Panc1 (cell line): ENCODE measurements at regions not wholly inside any gene's neighbourhood (a gene's known extent, or its start where the extent isn't known, plus 50 kb on each side); places are given as distances from the start of the nearest gene placed in this dataset.

Experiments
- ATAC-seq: fragments of 200-7000 bp; cut with Tn5 transposase; 2 replicates; pipeline ENCODE4 v1.9.1; 2020; ENCODE audit warnings: mild to moderate bottlenecking, moderate library complexity
- BruUV-seq: library from RNA; stranded (reverse); fragments of 400-500 nt; replicated peaks from 2 replicates; lab custom pipeline; 2021; lab: Mats Ljungman, UMichigan
- CTCF ChIA-PET: fragments of 300-600 bp; sonication (Branson Sonifier 250); formaldehyde crosslinking; loops from one replicate; lab custom pipeline; 2022; ENCODE audit warnings: antibody characterized with exemption; lab: Charles Lee
- POLR2A ChIA-PET: fragments of 300-600 bp; sonication (Branson Sonifier 250); formaldehyde crosslinking; loops from one replicate; lab custom pipeline; 2022; ENCODE audit warnings: antibody characterized with exemption; lab: Charles Lee
- DNase-seq: peaks from one replicate; pipeline ENCODE4 v3.0.0-alpha.2; 2010; ENCODE audit warnings: low read depth, low spot score
- H3K27ac ChIP-seq: 2 replicates; pipeline ENCODE4 v1.5.1; 2011; ENCODE audit warnings: mild to moderate bottlenecking, low read length, inconsistent platforms
- H3K27me3 ChIP-seq: fragments of 200-500 bp; sonication (Bioruptor generic); 2 replicates; pipeline ENCODE4 v1.6.0; 2014; ENCODE audit warnings: low read length, inconsistent platforms; ENCODE audit not compliant: control insufficient read depth, insufficient read depth
- H3K36me3 ChIP-seq: fragments of 200-500 bp; sonication (Bioruptor generic); 2 replicates; pipeline ENCODE4 v1.5.1; 2014; ENCODE audit warnings: inconsistent platforms, mild to moderate bottlenecking, low read length, moderate library complexity; ENCODE audit not compliant: control insufficient read depth, insufficient read depth
- H3K4me1 ChIP-seq: 2 replicates; pipeline ENCODE4 v1.5.1; 2011; ENCODE audit warnings: inconsistent platforms, mild to moderate bottlenecking, low read length, moderate library complexity; ENCODE audit not compliant: control insufficient read depth, insufficient read depth
- H3K4me3 ChIP-seq, 2 experiments: 2 replicates each; pipeline ENCODE4 v1.5.1; 2011 to 2012; ENCODE audit warnings: low read depth in 2 of 2, low read length in 2 of 2, mild to moderate bottlenecking in 2 of 2, inconsistent platforms in 1 of 2, moderate library complexity in 1 of 2
- H3K9me3 ChIP-seq: fragments of 200-500 bp; sonication (Bioruptor generic); 2 replicates; pipeline ENCODE4 v1.5.1; 2014; ENCODE audit warnings: low read depth, mild to moderate bottlenecking, inconsistent platforms, low read length, moderate library complexity; ENCODE audit not compliant: control insufficient read depth, insufficient read depth
- POLR2AphosphoS5 ChIP-seq: IDR thresholded peaks from 2 replicates; pipeline ENCODE4 v1.6.1; 2012; ENCODE audit warnings: mild to moderate bottlenecking, low read depth, low read length, moderate library complexity
- SIN3A ChIP-seq: IDR thresholded peaks from 2 replicates; pipeline ENCODE4 v1.6.1; 2012; ENCODE audit warnings: low read depth, mild to moderate bottlenecking, low read length, moderate library complexity, borderline replicate concordance; ENCODE audit not compliant: insufficient read depth
- TCF7L2 ChIP-seq: IDR thresholded peaks from 2 replicates; pipeline ENCODE4 v1.6.1; 2011; ENCODE audit warnings: mild to moderate bottlenecking, low read depth, low read length, inconsistent platforms
- in situ Hi-C: cut with HindIII; loops from 2 replicates; pipeline ENCODE4 v1.10.0; 2016; ENCODE audit warnings: low sequenced_read_pairs, low pct_unique_long_range_greater_than_20kb
- intact Hi-C: fragments of 100-400 bp; cut with micrococcal nuclease; formaldehyde crosslinking; loops from one replicate; pipeline ENCODE4 v1.10.0; 2022; ENCODE audit not compliant: unreplicated experiment
- TF ChIP-seq, protein P1 (sequence below): fragments of 450-650 bp; IDR thresholded peaks from 2 replicates; pipeline ENCODE4 v1.5.1; 2017; ENCODE audit warnings: mild to moderate bottlenecking
- TF ChIP-seq, protein P2 (sequence below), 2 experiments: IDR thresholded peaks; 2 replicates each; pipeline ENCODE4 v1.6.1; 2011 to 2012; ENCODE audit warnings: low read depth in 2 of 2, control low read depth in 1 of 2, low read length in 1 of 2, mild to moderate bottlenecking in 1 of 2, moderate library complexity in 1 of 2; ENCODE audit not compliant: insufficient read depth in 1 of 2

DNA sequence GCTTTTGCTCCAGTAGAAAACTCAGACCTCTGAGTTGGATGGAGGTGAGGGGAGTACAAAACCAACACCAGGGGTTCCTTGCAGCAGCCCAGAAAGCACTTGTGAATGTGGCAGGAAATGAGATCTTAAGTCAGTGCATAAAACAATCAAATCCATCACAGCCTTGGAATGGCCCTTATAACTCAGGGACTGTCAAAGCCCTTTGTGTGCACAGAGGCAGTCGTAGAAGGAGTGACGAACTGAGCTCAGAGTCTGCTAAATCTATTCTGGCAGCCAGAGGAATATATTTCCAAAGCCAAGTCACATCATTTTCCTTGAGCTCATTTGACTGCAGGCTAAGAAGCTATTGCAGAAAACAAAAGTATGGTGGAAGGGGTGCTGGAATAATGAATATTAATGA is 676.6 kb downstream of the DHX35 start:
- H3K4me3 ChIP-seq, result no peak overlapping the region
- ChIA-PET POLR2A (no interaction called here), CTCF (interaction anchor here (0.6 kb wide), 1 partner anchor 36 kb away, joined by 4 read pairs; no protein-coding TSS in a partner anchor)
- no TSS peak for BruUV-seq
- H3K36me3 ChIP-seq, result no peaks in the 10 kb centered on the region
- no peak for ATAC-seq
- in situ Hi-C loops (no loop called here), intact Hi-C loops (no loop called here)
- H3K9me3 ChIP-seq, result no peaks in the 10 kb centered on the region
- TF ChIP-seq, protein P1, sequence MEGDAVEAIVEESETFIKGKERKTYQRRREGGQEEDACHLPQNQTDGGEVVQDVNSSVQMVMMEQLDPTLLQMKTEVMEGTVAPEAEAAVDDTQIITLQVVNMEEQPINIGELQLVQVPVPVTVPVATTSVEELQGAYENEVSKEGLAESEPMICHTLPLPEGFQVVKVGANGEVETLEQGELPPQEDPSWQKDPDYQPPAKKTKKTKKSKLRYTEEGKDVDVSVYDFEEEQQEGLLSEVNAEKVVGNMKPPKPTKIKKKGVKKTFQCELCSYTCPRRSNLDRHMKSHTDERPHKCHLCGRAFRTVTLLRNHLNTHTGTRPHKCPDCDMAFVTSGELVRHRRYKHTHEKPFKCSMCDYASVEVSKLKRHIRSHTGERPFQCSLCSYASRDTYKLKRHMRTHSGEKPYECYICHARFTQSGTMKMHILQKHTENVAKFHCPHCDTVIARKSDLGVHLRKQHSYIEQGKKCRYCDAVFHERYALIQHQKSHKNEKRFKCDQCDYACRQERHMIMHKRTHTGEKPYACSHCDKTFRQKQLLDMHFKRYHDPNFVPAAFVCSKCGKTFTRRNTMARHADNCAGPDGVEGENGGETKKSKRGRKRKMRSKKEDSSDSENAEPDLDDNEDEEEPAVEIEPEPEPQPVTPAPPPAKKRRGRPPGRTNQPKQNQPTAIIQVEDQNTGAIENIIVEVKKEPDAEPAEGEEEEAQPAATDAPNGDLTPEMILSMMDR, result no peak
- TF ChIP-seq, protein P2, sequence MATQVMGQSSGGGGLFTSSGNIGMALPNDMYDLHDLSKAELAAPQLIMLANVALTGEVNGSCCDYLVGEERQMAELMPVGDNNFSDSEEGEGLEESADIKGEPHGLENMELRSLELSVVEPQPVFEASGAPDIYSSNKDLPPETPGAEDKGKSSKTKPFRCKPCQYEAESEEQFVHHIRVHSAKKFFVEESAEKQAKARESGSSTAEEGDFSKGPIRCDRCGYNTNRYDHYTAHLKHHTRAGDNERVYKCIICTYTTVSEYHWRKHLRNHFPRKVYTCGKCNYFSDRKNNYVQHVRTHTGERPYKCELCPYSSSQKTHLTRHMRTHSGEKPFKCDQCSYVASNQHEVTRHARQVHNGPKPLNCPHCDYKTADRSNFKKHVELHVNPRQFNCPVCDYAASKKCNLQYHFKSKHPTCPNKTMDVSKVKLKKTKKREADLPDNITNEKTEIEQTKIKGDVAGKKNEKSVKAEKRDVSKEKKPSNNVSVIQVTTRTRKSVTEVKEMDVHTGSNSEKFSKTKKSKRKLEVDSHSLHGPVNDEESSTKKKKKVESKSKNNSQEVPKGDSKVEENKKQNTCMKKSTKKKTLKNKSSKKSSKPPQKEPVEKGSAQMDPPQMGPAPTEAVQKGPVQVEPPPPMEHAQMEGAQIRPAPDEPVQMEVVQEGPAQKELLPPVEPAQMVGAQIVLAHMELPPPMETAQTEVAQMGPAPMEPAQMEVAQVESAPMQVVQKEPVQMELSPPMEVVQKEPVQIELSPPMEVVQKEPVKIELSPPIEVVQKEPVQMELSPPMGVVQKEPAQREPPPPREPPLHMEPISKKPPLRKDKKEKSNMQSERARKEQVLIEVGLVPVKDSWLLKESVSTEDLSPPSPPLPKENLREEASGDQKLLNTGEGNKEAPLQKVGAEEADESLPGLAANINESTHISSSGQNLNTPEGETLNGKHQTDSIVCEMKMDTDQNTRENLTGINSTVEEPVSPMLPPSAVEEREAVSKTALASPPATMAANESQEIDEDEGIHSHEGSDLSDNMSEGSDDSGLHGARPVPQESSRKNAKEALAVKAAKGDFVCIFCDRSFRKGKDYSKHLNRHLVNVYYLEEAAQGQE (IDR thresholded peaks at IDR 0.05; ENCODE audit: insufficient read depth in 1 of 2, low read depth in 2 of 2, low read length in 1 of 2), result no peak
- TF ChIP-seq TCF7L2, result no peak
- TF ChIP-seq POLR2AphosphoS5, result no peak
- TF ChIP-seq SIN3A, result no peak
- H3K27me3 ChIP-seq, result no peaks in the 10 kb centered on the region
- no peak for DNase-seq
- no peaks in the 10 kb centered on the region for H3K4me1 ChIP-seq
- no peak overlapping the region for H3K27ac ChIP-seq

DNA sequence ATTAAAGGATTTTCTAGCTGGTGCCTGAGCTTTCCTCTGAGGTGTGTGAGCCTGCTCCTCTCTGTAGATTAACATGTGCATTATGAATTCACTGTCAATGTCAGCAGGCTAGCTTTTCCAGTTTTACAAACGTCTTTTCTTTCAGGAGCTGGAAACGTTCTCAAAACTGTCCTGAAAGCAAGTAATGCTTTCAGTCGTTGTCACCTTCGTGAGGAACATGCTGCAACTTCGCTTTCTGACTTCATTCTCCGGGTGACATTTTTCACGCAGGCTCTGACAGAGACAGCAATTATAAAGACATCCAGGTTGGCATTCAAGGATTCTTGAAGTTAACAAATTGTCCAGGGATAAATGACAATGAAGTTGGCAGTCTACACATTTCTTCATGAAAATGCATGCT is 671.5 kb downstream of the DHX35 start:
- Histone ChIP-seq H3K27me3 (no peaks in the 10 kb centered on the region), H3K4me3 (no peak overlapping the region), H3K27ac (no peak overlapping the region), H3K36me3 (no peaks in the 10 kb centered on the region), H3K9me3 (no peaks in the 10 kb centered on the region), H3K4me1 (no peaks in the 10 kb centered on the region)
- in situ Hi-C loops (no loop called here), intact Hi-C loops (no loop called here)
- BruUV-seq, result no TSS peak
- ChIA-PET CTCF (no interaction called here), POLR2A (interaction anchor here (0.7 kb wide), 1 partner anchor 328 kb away, joined by 3 read pairs; no protein-coding TSS in a partner anchor)
- no peak for ATAC-seq
- DNase-seq, result no peak
- no peak for TF ChIP-seq SIN3A
- TF ChIP-seq TCF7L2, result no peak
- TF ChIP-seq, protein P2 (IDR thresholded peaks at IDR 0.05; ENCODE audit: insufficient read depth in 1 of 2, low read depth in 2 of 2, low read length in 1 of 2), result no peak
- TF ChIP-seq, protein P1, result no peak
- TF ChIP-seq POLR2AphosphoS5, result no peak
